ENCODE measurements at regions not wholly inside any gene's neighbourhood (a gene's known extent, or its start where the extent isn't known, plus 50 kb on each side); places are given as distances from the start of the nearest gene placed in this dataset.

DNA sequence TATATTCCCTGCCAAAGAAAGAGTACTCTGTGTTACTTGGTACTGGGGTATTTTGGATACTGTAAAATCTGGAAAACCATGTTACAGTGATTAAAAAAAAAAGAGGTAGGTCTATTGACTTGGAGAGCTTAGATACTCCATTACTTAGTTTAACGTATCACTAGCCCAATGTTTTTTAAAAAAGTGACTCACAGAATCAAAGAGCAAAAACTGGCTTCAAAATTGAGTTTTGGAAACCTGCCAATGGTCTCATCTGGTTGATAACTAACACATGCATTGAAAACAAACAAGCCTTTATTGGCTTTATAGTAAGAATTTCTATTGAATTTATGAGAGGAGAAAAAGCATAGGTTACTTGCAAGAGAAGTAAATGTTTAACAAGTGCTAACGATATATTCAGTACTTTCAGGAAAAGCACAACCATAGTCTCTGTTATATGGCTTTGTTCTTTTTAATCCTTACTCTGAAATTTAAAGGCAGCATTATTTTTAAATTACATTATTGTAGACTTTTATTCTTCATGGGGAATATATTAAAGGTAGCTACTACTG is 563.3 kb upstream of the SORCS1 start:
- H3K9me2 ChIP-seq (ENCODE audit: low read depth, low read length), result no peaks in the 10 kb centered on the region
- no peak overlapping the region for H2AFZ ChIP-seq (ENCODE audit: low read length)
- H3K9ac ChIP-seq (ENCODE audit: low read length), result no peak overlapping the region
- H3K27ac ChIP-seq (ENCODE audit: low read depth, low read length, poor library complexity, severe bottlenecking), result no peak overlapping the region
- H3F3A ChIP-seq (ENCODE audit: insufficient read depth, low read length), result no peaks in the 10 kb centered on the region
- TF ChIP-seq EZH2 (IDR thresholded peaks at IDR 0.05; ENCODE audit: borderline replicate concordance, low read length), result no peak
- TF ChIP-seq, protein P1, sequence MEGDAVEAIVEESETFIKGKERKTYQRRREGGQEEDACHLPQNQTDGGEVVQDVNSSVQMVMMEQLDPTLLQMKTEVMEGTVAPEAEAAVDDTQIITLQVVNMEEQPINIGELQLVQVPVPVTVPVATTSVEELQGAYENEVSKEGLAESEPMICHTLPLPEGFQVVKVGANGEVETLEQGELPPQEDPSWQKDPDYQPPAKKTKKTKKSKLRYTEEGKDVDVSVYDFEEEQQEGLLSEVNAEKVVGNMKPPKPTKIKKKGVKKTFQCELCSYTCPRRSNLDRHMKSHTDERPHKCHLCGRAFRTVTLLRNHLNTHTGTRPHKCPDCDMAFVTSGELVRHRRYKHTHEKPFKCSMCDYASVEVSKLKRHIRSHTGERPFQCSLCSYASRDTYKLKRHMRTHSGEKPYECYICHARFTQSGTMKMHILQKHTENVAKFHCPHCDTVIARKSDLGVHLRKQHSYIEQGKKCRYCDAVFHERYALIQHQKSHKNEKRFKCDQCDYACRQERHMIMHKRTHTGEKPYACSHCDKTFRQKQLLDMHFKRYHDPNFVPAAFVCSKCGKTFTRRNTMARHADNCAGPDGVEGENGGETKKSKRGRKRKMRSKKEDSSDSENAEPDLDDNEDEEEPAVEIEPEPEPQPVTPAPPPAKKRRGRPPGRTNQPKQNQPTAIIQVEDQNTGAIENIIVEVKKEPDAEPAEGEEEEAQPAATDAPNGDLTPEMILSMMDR (IDR thresholded peaks at IDR 0.05; ENCODE audit: low read length), result no peak
- H3K9me3 ChIP-seq (ENCODE audit: low read length), result no peaks in the 10 kb centered on the region
- no peaks in the 10 kb centered on the region for H3K4me1 ChIP-seq (ENCODE audit: insufficient read depth, low read length, severe bottlenecking)
- no peaks in the 10 kb centered on the region for H3K36me3 ChIP-seq (ENCODE audit: insufficient read depth, low read length)
- H3K4me2 ChIP-seq (ENCODE audit: low read length), result no peak overlapping the region
- H4K20me1 ChIP-seq (ENCODE audit: insufficient read depth, low read length), result no peaks in the 10 kb centered on the region
- no peaks in the 10 kb centered on the region for H3K79me2 ChIP-seq (ENCODE audit: insufficient read depth, low read length)
- H3K27me3 ChIP-seq (ENCODE audit: insufficient read depth, low read length), result no peaks in the 10 kb centered on the region
- no peak overlapping the region for H3K4me3 ChIP-seq (ENCODE audit: low read depth, low read length, poor library complexity, severe bottlenecking)

- Histone ChIP-seq H3K79me2 (ENCODE audit: insufficient read depth, low read length) (no peaks in the 10 kb centered on the region), H3K27ac (ENCODE audit: low read depth, low read length, poor library complexity, severe bottlenecking) (no peak overlapping the region), H4K20me1 (ENCODE audit: insufficient read depth, low read length) (no peaks in the 10 kb centered on the region), H3K27me3 (ENCODE audit: insufficient read depth, low read length) (no peaks in the 10 kb centered on the region), H3K9me2 (ENCODE audit: low read depth, low read length) (no peaks in the 10 kb centered on the region), H3K9me3 (ENCODE audit: low read length) (no peaks in the 10 kb centered on the region), H2AFZ (ENCODE audit: low read length) (no peak overlapping the region), H3K4me2 (ENCODE audit: low read length) (no peak overlapping the region), H3F3A (ENCODE audit: insufficient read depth, low read length) (no peaks in the 10 kb centered on the region), H3K36me3 (ENCODE audit: insufficient read depth, low read length) (no peaks in the 10 kb centered on the region), H3K4me3 (ENCODE audit: low read depth, low read length, poor library complexity, severe bottlenecking) (no peak overlapping the region), H3K9ac (ENCODE audit: low read length) (no peak overlapping the region), H3K4me1 (ENCODE audit: insufficient read depth, low read length, severe bottlenecking) (no peaks in the 10 kb centered on the region)
- TF ChIP-seq EZH2 (IDR thresholded peaks at IDR 0.05; ENCODE audit: borderline replicate concordance, low read length), result no peak
- TF ChIP-seq, protein P1 (IDR thresholded peaks at IDR 0.05; ENCODE audit: low read length), result no peak
Observed at GRCh38 chr10:107718864-107719263, 554.4 kb upstream of the SORCS1 start.

GRCh38 chr10:107717046-107717445 is 552.5 kb upstream of the SORCS1 start:
- Histone ChIP-seq H3K9me2 (ENCODE audit: low read depth, low read length) (no peaks in the 10 kb centered on the region), H3K36me3 (ENCODE audit: insufficient read depth, low read length) (no peaks in the 10 kb centered on the region), H3K9me3 (ENCODE audit: low read length) (no peaks in the 10 kb centered on the region), H3K4me2 (ENCODE audit: low read length) (no peak overlapping the region), H3F3A (ENCODE audit: insufficient read depth, low read length) (no peaks in the 10 kb centered on the region), H4K20me1 (ENCODE audit: insufficient read depth, low read length) (no peaks in the 10 kb centered on the region), H3K4me3 (ENCODE audit: low read depth, low read length, poor library complexity, severe bottlenecking) (no peak overlapping the region), H3K4me1 (ENCODE audit: insufficient read depth, low read length, severe bottlenecking) (no peaks in the 10 kb centered on the region), H3K79me2 (ENCODE audit: insufficient read depth, low read length) (no peaks in the 10 kb centered on the region), H3K9ac (ENCODE audit: low read length) (no peak overlapping the region), H3K27ac (ENCODE audit: low read depth, low read length, poor library complexity, severe bottlenecking) (no peak overlapping the region), H3K27me3 (ENCODE audit: insufficient read depth, low read length) (no peaks in the 10 kb centered on the region), H2AFZ (ENCODE audit: low read length) (no peak overlapping the region)
- TF ChIP-seq EZH2 (IDR thresholded peaks at IDR 0.05; ENCODE audit: borderline replicate concordance, low read length), result no peak
- TF ChIP-seq, protein P1 (IDR thresholded peaks at IDR 0.05; ENCODE audit: low read length), result no peak

Data from OCI-LY1 (cell line).